GM19463 (cell line): ENCODE measurements at regions not wholly inside any gene's neighbourhood (a gene's known extent, or its start where the extent isn't known, plus 50 kb on each side); places are given as distances from the start of the nearest gene placed in this dataset.

ENCODE experiments used
- ATAC-seq: cut with Tn5 transposase; IDR thresholded peaks from one replicate; pipeline ENCODE4 v1.9.1; 2021; ENCODE audit warnings: mild to moderate bottlenecking, moderate library complexity; ENCODE audit not compliant: unreplicated experiment

DNA sequence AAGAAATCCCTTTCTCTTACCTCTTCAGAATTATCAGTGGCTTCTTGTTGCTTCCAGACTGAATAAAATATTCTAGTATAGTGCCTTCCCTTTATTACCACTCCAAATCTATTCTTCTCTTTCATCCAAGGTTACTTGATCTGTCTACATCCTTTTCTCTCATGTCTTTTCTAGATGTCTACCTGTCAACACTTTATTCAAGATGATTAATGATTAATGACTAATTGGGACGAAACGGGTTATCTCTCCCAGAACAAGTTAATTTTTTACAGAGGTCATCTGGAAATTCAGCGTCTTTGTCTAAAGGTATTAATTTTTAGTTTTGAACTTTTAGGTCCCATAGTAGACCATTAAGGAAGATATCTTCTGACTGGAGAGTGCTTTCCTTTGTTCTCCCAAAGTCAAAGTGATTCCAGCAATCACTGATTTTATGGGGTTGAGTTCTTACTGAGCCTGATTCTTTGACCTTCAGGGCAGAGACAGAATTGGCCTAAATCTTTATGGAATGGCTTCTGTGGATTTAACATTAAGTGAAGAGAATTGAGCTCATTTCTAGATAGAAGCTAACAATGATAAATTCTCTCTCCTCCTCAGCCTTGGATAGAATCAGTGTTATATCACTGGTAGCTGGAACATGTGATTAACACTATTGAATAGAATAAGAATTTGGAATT is 335.4 kb upstream of the TEX13C start:
- no peak for ATAC-seq

DNA sequence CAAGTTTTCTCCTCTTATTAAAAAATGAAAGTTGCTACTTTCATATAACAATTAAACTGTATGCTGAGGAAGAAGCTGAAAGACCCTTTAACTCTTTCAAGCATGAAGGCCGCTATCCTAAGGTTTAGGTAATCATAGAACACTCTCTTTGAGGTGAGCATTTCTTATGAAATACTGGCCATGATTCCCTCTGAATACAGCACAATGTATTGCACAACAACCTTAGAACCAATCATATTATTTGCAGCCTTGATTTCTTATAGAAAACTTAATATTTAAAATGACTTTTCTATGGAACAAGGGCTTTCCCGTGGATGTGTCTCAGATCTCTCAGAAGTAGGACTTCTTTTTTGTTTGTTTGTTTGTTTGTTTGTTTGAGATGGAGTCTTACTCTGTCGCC is 333.4 kb upstream of the TEX13C start:
- ATAC-seq, result no peak

DNA sequence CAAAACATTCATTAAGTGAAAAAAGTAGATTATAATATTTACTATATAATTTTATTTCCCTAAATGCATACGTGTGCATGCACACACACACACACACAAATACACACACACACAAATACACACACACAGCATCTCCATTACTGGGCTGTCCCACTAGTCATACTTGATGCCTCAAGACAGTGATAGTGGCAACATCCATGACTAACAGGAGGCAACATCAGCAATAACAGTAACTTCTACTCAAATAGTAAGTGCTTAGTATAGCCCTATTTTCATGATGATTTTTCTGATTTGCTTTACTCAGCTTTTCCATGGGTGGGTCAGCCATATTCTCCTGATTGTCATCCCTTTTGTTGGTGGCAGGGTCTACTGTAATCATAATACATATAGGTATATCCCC is 325.9 kb upstream of the TEX13C start:
- ATAC-seq, result no peak

DNA sequence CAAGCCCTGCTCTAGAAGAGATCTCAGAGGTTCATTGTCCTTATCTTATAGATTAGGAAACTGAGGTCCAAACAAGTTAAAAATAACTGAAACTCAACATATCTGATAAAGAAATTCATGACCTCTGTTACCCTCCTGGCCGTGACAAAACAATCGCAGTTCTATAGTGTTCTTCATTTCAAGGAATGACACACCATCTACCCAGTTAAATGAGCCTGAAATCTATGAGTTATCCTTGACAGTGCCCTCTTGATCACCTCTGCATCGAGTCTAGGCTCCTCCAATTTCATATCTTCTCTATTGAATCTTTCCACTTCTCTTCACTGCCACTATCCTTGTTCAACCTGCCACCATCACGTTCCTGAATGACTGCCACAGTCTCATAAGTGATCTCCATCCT is 325.3 kb upstream of the TEX13C start:
- no peak for ATAC-seq

DNA sequence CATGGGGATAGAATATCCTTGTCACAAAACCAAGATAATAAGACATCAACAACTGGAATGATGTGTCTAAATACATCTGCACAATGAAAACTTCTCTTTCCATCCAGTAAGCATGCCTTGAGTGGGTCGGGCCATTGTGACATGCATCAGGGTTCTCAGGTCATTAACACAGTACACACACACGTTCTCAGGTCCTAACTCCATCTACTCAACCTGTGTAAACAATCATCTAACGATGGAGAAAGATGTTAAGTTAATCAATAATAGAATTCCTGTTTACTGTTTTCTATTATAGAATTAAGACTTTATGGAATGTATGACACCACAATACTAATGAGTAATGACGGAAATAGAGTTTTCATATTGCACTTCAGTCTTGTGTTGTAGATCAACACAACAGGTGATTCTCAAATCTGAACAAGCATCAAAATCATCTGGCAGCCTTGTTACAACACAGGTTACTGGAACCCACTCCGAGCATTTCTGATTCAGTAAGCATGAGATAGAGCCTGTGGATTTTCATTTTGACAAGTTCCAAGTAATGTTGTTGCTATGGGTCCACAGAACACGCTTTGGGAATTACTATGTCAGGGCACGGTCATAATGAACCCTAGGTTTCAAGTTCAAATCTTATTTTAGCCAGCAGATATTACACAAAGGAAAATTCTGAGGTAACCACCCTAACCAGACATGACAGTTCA is 315.8 kb upstream of the TEX13C start:
- peak; percentile 51 for ATAC-seq

DNA sequence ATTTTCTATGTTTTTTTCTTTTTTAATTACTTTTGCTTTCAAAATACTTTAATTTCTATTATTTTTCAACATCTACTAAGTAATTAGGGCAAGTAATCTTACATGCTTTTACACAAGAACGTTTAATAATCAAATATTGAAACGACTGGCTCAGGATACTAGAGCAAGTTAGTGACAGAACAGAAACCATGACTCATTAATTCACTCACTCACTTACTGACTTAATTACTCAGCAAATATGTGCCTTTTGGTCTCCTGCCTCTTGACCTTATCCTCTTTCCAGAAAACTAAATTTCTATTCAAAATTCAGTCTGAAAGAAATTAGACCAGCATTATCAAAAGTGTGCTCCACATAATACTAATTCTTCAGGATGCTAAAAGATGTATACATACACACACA is 314.9 kb upstream of the TEX13C start:
- peak; percentile 42 for ATAC-seq

DNA sequence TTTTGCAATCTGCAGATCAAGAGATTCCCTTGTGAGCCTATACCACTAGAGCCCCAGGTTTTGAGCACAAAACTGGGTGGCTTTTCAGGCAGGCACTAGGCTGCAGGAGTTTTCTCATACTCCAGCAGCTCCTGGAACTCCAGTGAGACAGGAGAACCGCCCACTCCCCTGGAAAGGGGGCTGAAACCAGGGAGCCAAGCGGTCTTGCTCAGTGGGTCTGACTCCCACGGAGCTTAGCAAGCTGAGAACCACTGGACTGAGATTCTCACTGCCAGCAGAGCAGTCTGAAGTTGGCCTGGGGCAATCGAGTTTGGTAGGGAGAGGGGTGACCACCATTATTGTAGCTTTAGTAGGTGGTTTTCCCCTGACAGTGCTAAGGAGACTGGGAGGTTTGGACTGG is 313.8 kb upstream of the TEX13C start:
- ATAC-seq, result no peak

DNA sequence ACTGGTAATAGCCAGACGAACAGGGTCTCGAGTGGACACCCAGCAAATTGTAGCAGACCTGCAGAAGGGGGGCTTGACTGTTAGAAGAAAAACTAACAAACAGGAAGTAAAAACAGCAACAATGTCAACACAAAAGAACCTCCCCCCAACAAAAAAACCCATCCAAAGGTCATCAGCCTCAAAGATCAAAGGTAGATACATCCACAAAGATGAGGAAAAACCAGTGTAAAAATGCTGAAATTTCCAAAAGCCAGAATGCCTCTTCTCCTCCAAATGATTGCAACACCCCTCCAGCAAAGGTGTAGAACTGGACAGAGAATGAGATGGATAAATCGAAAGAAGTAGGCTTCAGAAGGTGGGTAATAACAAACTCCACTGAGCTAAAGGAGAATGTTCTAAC is 313.0 kb upstream of the TEX13C start:
- no peak for ATAC-seq

DNA sequence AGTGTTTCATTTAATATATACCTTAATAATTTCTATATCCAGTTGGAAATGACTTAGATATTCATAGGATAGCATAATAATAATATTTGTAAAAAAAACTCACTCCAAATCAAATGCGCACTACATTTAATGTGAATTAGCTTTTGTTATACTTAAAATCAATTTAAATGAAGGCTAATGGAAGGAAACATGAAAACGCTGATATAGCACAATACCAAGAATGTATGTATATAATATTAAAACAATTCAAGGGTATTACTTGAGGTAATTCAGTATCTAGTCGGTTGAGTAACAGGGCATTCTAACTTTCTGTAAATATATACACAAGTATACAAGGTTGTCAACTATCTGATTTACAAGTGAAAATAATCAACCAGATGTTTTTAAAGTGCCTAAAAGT is 307.1 kb upstream of the TEX13C start:
- ATAC-seq, result no peak

DNA sequence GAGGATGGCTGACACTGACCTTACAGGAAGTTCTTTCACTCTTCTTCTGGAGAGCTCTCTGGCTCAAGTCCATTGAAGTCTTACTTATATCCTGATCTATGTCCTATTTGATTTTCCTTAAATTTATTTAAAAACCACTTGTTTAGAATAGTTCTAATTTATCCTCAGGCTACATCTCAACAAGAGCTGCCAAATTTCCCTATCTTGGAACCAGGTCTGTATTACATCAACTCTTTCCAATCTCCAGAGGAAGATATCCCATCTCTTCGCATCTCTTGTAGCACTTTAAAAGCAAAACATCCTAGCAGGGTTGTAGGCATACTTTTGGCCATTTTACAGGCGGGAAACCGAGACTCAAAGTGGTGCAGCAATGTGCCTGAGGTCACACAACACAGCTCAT is 290.5 kb upstream of the TEX13C start:
- ATAC-seq, result no peak
